NCI-H146 (cell line): ENCODE measurements at regions not wholly inside any gene's neighbourhood (a gene's known extent, or its start where the extent isn't known, plus 50 kb on each side); places are given as distances from the start of the nearest gene placed in this dataset.

Experiments
- DNase-seq: peaks from one replicate; lab custom pipeline; 2025; lab: John Stamatoyannopoulos, UW

GRCh38 chr3:89762405-89762804, 655.0 kb downstream of the EPHA3 start:
- no peak for DNase-seq

- no peak for DNase-seq
These were observed 676.0 kb downstream of the EPHA3 start for GRCh38 chr3:89783341-89783927.

GRCh38 chr3:89787485-89787884, 680.1 kb downstream of the EPHA3 start:
- no peak for DNase-seq

- DNase-seq = no peak
These were observed 680.6 kb downstream of the EPHA3 start for GRCh38 chr3:89787979-89788378.

- DNase-seq = peak; percentile 95
These were observed 688.1 kb downstream of the EPHA3 start for GRCh38 chr3:89795506-89795905.

- DNase-seq = no peak
These were observed 695.5 kb downstream of the EPHA3 start for GRCh38 chr3:89802881-89803280.

- DNase-seq = no peak
These were observed 696.3 kb downstream of the EPHA3 start for GRCh38 chr3:89803711-89804110.

GRCh38 chr3:89806166-89806565, 698.7 kb downstream of the EPHA3 start:
- DNase-seq = no peak

- DNase-seq = no peak
These were observed 701.3 kb downstream of the EPHA3 start for GRCh38 chr3:89808680-89809197.

GRCh38 chr3:89813500-89813899, 706.1 kb downstream of the EPHA3 start:
- DNase-seq = no peak

GRCh38 chr3:89841041-89841440, 733.6 kb downstream of the EPHA3 start:
- DNase-seq = no peak

- DNase-seq = no peak
These were observed 737.6 kb downstream of the EPHA3 start for GRCh38 chr3:89845053-89845452.

- no peak for DNase-seq
These were observed 740.5 kb downstream of the EPHA3 start for GRCh38 chr3:89847955-89848354.

- peak; percentile 12 for DNase-seq
These were observed 744.7 kb downstream of the EPHA3 start for GRCh38 chr3:89851974-89852621.

GRCh38 chr3:89859757-89860156, 752.3 kb downstream of the EPHA3 start:
- DNase-seq = peak; percentile 93

GRCh38 chr3:89867286-89867685, 759.9 kb downstream of the EPHA3 start:
- DNase-seq = no peak

GRCh38 chr3:89876116-89876515, 768.7 kb downstream of the EPHA3 start:
- DNase-seq = no peak

GRCh38 chr3:89877230-89877629, 769.8 kb downstream of the EPHA3 start:
- DNase-seq = no peak

- DNase-seq = peak; percentile 43
These were observed 782.0 kb downstream of the EPHA3 start for GRCh38 chr3:89889386-89889785.

GRCh38 chr3:89908711-89909213, 801.3 kb downstream of the EPHA3 start:
- DNase-seq = peak; percentile 34

- DNase-seq = no peak
These were observed 804.6 kb downstream of the EPHA3 start for GRCh38 chr3:89912031-89912430.

GRCh38 chr3:89923921-89924610, 816.6 kb downstream of the EPHA3 start:
- DNase-seq = no peak

GRCh38 chr3:89925976-89926375, 818.6 kb downstream of the EPHA3 start:
- no peak for DNase-seq
